ENCODE measurements at regions not wholly inside any gene's neighbourhood (a gene's known extent, or its start where the extent isn't known, plus 50 kb on each side); places are given as distances from the start of the nearest gene placed in this dataset.

- 56% methylated on average over 6 of the region's 6 CpGs for WGBS
- no peak for TF ChIP-seq HNF4A (conservative IDR thresholded peaks at IDR 0.05)
- TF ChIP-seq ZBTB33 (IDR thresholded peaks at IDR 0.05) = no peak
- no peak for TF ChIP-seq MAX (IDR thresholded peaks at IDR 0.05)
- TF ChIP-seq REST (IDR thresholded peaks at IDR 0.05) = no peak
- no peak for TF ChIP-seq RAD21 (IDR thresholded peaks at IDR 0.05)
- TF ChIP-seq YY1 (IDR thresholded peaks at IDR 0.05) = no peak
- no peak for TF ChIP-seq SP1 (IDR thresholded peaks at IDR 0.05)
- no peak for TF ChIP-seq EGR1 (IDR thresholded peaks at IDR 0.05; ENCODE audit: low read depth in 2 of 2)
- TF ChIP-seq TAF1 (conservative IDR thresholded peaks at IDR 0.05) = no peak
- no peak for TF ChIP-seq RXRA (IDR thresholded peaks at IDR 0.05)
- no peak for TF ChIP-seq NR2F2 (IDR thresholded peaks at IDR 0.05)
- TF ChIP-seq JUND (IDR thresholded peaks at IDR 0.05) = no peak
- TF ChIP-seq CTCF (IDR thresholded peaks at IDR 0.05; ENCODE audit: low read depth, low read length, missing input control) = no peak
- TF ChIP-seq FOXA2 (IDR thresholded peaks at IDR 0.05) = no peak
- TF ChIP-seq ATF3 (IDR thresholded peaks at IDR 0.05) = no peak
- TF ChIP-seq FOXA1 (IDR thresholded peaks at IDR 0.05) = no peak
- no peak for TF ChIP-seq HNF4G (IDR thresholded peaks at IDR 0.05)
- TF ChIP-seq GABPA (IDR thresholded peaks at IDR 0.05 in 1 of 2, conservative IDR thresholded peaks at IDR 0.05 in 1 of 2) = no peak
Observed at GRCh38 chr7:98713165-98713810, 96.2 kb downstream of the NPTX2 start.

More at GRCh38 chr7:98713165-98713810, 96.2 kb downstream of the NPTX2 start:
- no peak overlapping the region for H3K27ac ChIP-seq (ENCODE audit: low read depth in 1 of 2, low read length in 2 of 2)
- DNase-seq (ENCODE audit: low spot score) = no peak
- H3K9ac ChIP-seq (ENCODE audit: low read depth in 1 of 2, low read length in 2 of 2) = no peak overlapping the region
- H3K4me3 ChIP-seq (ENCODE audit: low read depth in 1 of 3, low read length in 3 of 3) = no peak overlapping the region
- no peaks in the 10 kb centered on the region for H3K27me3 ChIP-seq (ENCODE audit: control insufficient read depth in 4 of 4, insufficient read depth in 4 of 4, low read length in 3 of 4)
- no peaks in the 10 kb centered on the region for H3K36me3 ChIP-seq (ENCODE audit: control insufficient read depth in 4 of 4, insufficient read depth in 3 of 4, low read depth in 1 of 4, low read length in 3 of 4)
- H3K9me3 ChIP-seq (ENCODE audit: control insufficient read depth in 4 of 4, low read length in 3 of 4) = no peaks in the 10 kb centered on the region
- no peaks in the 10 kb centered on the region for H3K4me1 ChIP-seq (ENCODE audit: control insufficient read depth in 4 of 4, insufficient read depth in 4 of 4, low read length in 3 of 4)

Data from liver (tissue), 8 donors.